GM12874 (cell line): ENCODE measurements at regions not wholly inside any gene's neighbourhood (a gene's known extent, or its start where the extent isn't known, plus 50 kb on each side); places are given as distances from the start of the nearest gene placed in this dataset.

Experiments used
- TF ChIP-seq, protein P1 (sequence below): IDR thresholded peaks from 2 replicates; pipeline ENCODE4 v1.5.1; 2011; ENCODE audit warnings: low read depth, mild to moderate bottlenecking, control low read depth, low read length, moderate library complexity; ENCODE audit not compliant: insufficient read depth

DNA sequence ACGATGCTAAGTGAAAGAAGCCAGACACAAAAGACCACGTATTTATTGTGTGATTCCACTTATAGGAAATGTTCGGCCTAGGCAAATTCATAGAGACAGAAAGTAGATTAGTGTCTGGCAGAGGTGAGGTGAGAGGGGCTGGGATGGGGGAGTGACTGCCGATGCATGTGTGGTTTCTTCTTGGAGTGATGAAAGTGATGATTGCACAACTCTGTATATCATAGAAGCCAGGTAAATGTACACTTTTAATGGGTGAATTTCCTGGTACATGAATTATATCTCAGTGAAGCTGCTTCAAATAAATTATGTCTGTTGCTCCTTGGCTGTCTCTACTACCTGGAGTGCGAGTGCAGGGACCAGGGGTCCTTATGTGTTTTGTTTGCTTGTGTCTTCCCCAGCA, 76.2 kb upstream of the PTCH1 start:
- TF ChIP-seq, protein P1, sequence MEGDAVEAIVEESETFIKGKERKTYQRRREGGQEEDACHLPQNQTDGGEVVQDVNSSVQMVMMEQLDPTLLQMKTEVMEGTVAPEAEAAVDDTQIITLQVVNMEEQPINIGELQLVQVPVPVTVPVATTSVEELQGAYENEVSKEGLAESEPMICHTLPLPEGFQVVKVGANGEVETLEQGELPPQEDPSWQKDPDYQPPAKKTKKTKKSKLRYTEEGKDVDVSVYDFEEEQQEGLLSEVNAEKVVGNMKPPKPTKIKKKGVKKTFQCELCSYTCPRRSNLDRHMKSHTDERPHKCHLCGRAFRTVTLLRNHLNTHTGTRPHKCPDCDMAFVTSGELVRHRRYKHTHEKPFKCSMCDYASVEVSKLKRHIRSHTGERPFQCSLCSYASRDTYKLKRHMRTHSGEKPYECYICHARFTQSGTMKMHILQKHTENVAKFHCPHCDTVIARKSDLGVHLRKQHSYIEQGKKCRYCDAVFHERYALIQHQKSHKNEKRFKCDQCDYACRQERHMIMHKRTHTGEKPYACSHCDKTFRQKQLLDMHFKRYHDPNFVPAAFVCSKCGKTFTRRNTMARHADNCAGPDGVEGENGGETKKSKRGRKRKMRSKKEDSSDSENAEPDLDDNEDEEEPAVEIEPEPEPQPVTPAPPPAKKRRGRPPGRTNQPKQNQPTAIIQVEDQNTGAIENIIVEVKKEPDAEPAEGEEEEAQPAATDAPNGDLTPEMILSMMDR, result no peak

DNA sequence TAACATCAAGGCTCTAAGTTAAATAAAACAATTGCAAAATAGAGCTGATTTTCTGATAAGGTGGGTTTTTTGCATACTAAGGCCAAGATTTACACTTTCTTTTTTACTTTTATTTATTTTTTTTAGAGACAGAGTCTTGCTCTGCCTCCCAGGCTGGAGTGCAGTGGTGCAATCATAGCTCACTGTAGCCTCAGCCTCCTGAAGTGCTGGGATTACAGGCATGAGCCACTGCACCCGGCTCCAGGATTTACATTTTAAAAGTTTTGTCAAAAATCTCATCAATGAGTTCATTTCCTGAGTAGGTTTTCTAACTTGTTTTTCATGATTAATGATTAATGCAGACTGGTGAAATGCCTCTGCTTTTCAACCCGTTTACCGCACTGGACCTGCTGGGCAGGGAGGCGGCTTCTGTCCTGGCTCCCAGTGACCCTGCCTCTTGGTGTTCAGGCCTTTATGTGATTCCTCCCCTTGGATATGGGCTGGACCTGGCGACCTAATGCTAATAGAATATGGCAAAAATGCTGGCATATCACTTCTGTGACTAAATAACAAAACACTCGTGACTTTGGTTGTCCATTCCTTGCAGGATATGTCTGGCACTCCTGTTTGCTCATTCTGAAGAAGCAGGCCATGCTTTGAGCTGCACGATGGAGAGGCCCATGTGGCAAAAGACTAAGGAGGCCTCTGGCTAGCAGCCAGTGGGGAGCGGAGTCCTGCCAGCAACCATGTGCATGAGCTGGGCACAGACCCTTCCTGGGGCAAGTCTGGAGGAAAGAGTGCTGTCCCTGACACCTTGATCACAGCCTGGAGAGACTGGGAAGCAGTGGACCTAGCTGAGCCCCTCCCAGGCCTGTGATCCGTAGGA, 72.2 kb upstream of the PTCH1 start:
- TF ChIP-seq, protein P1, result no peak

DNA sequence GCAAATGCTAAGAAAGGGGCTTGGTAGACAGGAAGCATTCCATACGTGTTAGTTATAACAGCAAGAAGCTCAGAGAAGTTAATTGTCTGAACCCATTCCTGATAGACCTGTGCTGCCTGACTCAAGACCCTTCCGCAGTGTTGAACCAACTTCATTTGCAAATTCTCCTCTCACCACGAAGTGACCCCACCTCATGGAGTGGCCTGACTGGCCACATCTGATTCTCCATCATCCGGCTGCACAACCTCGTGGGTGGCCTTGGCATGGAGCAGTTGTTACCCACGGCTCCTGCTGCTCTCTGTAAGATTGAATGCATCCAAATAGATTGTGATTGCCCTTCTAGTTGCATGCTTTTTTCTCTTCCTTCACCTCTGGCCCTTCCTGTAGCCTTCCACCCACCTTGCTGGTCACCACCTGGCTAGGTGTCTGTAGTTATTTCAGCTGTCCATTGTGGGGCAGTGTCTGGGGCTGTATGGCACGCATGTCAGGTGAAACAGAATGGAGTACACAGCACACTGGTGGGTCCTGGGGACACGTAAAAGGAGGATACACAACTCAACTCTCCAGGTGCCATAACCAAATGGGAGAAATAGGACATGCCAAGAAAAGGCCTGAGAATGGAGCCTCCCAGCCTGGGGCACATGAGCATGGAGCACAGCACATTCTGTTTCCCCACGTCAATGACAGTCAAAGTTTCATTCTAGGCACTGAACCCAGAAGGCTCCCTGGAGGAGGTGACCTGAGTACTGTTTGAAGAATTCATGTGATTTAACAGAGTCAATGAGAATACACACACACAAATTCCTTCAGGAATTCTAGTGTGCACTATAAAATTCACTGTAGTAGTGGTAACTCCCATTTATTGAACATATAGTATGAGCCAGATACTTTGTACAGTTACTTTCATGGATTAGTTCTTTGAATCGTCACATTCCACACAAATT, 70.5 kb upstream of the PTCH1 start:
- TF ChIP-seq, protein P1, result no peak

DNA sequence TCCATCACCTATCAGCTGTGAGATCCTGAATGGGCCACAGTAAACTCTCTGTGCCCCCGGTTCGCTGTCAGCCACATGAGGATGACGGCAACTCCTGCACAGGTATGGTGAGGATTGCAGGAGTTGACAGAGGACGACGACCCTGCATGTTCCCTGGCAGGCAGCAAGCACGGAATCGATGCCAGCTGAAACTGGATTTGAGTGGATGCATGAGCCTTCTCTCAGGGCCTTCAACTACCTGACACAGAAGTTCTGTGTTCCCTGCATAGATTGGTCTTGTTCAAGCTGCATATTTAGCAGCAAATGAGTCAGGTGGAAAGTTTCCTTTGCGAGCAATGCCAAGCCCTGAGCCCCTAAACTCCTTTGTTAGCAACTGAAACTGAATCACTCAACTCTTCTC, 69.6 kb upstream of the PTCH1 start:
- TF ChIP-seq, protein P1, result no peak

DNA sequence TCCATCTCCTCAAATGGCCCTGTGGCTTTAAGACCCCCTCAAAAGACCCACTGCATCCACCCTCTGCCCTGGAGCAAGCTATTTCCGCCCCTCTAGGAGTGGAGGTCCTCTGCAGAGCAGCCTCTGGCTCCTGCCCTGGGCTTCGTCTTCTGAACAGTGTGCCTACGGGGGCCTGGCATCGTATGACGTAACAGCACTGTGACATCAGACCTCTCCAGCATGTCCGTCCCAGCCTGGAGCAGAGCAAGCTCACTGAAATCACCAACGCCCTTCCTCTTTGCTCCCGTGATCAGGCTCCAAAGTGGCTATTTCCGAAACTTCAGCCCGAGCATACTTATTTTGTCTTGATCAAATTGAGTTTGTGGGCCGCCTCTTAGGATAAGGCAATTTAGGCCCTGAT, 69.1 kb upstream of the PTCH1 start:
- TF ChIP-seq, protein P1, result no peak

DNA sequence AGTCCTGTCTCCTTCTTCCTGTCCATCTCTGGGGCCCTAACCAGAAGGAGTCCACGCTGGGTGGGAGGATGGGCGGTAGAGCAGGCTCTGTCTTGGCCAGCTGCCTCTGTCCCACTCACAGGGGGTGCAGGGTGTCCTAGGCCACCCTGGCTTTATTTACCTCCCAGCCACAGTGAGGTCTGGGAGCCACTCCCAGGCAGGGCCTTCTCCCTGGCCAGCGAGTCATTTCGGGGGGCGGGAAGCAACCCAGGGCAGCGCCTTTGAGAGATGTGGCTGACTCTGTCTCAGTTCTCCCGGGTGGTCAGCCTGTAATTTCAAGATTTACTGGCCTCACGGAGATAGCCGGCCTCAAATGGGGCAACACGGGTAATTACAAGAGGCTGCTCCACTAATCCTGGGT, 67.4 kb upstream of the PTCH1 start:
- TF ChIP-seq, protein P1, result no peak

DNA sequence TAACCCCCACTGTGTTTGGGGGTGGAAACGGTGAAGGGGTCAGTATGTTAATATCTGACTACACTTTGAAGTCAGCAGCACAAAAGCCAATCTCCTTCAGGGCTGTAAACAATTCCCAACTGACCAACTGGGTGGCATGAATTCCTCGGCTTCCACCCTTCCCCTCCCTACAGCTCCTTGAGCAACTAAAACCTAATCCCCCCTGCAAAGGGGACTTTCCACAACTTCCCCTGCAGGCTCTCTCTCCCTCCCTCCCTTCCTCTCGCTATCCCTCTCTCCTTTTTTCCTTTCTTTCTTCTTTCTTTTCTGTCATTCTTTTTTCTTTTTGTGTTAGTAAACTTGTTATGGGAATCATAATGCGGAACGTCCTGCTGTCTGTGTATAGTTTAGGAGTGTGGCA, 65.1 kb upstream of the PTCH1 start:
- TF ChIP-seq, protein P1, result no peak
